Stimulated activated CD4-positive, alpha-beta T cell treated with anti-CD3 and anti-CD28 coated beads, Interleukin-1b, Interleukin-23, amount 100 ng/mL, for 4 hours (primary cell): ENCODE measurements at regions not wholly inside any gene's neighbourhood (a gene's known extent, or its start where the extent isn't known, plus 50 kb on each side); places are given as distances from the start of the nearest gene placed in this dataset.

Experiments
- DNase-seq, 2 donors: peaks; one replicate each; pipeline ENCODE4 v3.0.0-alpha.2; 2020; ENCODE audit warnings: low read depth in 2 of 2

GRCh38 chr2:2849464-2850217 is 518.6 kb upstream of the MYT1L start:
- DNase-seq, result no peak

- DNase-seq, result no peak
Measured at GRCh38 chr2:2848621-2849333, 517.7 kb upstream of the MYT1L start.

- no peak for DNase-seq
Measured at GRCh38 chr2:2848198-2848597, 517.1 kb upstream of the MYT1L start.

GRCh38 chr2:2847209-2847676 is 516.2 kb upstream of the MYT1L start:
- no peak for DNase-seq

- no peak for DNase-seq
Measured at GRCh38 chr2:2846332-2847208, 515.5 kb upstream of the MYT1L start.

- no peak for DNase-seq
Measured at GRCh38 chr2:2845806-2846315, 514.8 kb upstream of the MYT1L start.

- DNase-seq, result no peak
Measured at GRCh38 chr2:2845267-2845666, 514.2 kb upstream of the MYT1L start.

GRCh38 chr2:2843969-2844548 is 513.0 kb upstream of the MYT1L start:
- no peak for DNase-seq

GRCh38 chr2:2842466-2842865 is 511.4 kb upstream of the MYT1L start:
- no peak for DNase-seq

GRCh38 chr2:2840681-2841300 is 509.7 kb upstream of the MYT1L start:
- DNase-seq, result no peak

GRCh38 chr2:2839782-2840531 is 508.9 kb upstream of the MYT1L start:
- DNase-seq, result no peak

GRCh38 chr2:2839393-2839781 is 508.3 kb upstream of the MYT1L start:
- DNase-seq, result no peak

- DNase-seq, result no peak
Measured at GRCh38 chr2:2838548-2838845, 507.4 kb upstream of the MYT1L start.

- no peak for DNase-seq
Measured at GRCh38 chr2:2837746-2838547, 506.9 kb upstream of the MYT1L start.

GRCh38 chr2:2836343-2837070 is 505.4 kb upstream of the MYT1L start:
- no peak for DNase-seq

GRCh38 chr2:2834516-2835254 is 503.6 kb upstream of the MYT1L start:
- DNase-seq, result no peak

- no peak for DNase-seq
Measured at GRCh38 chr2:2834105-2834504, 503.0 kb upstream of the MYT1L start.

- no peak for DNase-seq
Measured at GRCh38 chr2:2832657-2833056, 501.6 kb upstream of the MYT1L start.

- DNase-seq, result no peak
Measured at GRCh38 chr2:2831633-2832032, 500.6 kb upstream of the MYT1L start.
